ENCODE measurements at regions not wholly inside any gene's neighbourhood (a gene's known extent, or its start where the extent isn't known, plus 50 kb on each side); places are given as distances from the start of the nearest gene placed in this dataset.

DNA sequence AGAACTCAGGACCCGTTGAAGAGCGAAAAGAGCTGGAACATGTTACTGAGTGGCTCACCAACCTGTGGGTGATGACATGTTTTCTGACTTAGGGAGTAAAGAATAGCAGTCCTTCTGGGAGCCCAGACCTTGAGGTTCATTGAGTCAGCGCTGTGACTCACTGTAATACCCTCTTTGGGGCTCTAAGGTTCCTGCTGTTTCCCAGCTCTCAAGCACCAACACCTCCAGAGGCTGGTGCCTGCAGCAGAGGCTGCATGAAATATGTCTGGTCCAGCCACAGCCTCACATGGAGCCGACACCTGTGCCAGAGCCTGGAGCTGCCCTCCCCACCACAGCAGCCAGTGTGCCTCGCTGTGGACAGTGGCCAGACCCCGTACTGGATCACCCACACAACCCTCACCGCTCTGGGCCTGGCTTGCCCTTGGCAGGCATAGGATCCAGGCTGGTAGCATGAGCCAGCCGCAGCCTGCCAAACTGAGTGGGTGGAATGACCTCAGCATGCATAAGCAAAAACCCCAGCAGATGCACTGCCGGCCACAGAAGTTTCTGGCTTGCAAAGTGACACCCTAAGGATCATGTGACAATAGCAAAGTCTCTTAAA is 143.5 kb upstream of the MRPS30 start:
- no peak for TF ChIP-seq GATA2 (CRISPR knock-in tag; IDR thresholded peaks at IDR 0.05)
- no peak for TF ChIP-seq TAF1 (IDR thresholded peaks at IDR 0.05; ENCODE audit: borderline replicate concordance, low read depth, low read length)
- no peak for TF ChIP-seq CTCF (IDR thresholded peaks at IDR 0.05)
- no peak for TF ChIP-seq EZH2phosphoT487 (IDR thresholded peaks at IDR 0.05; ENCODE audit: borderline replicate concordance, low read depth)
- no peak for TF ChIP-seq RXRA (IDR thresholded peaks at IDR 0.05; ENCODE audit: borderline replicate concordance, low read depth)
- TF ChIP-seq RAD21 (IDR thresholded peaks at IDR 0.05; ENCODE audit: low read length): no peak
- no peak for TF ChIP-seq MXI1 (IDR thresholded peaks at IDR 0.05; ENCODE audit: low read depth, low read length)
- no peak for TF ChIP-seq MAX (IDR thresholded peaks at IDR 0.05; ENCODE audit: low read depth)
- TF ChIP-seq GABPA (IDR thresholded peaks at IDR 0.05; ENCODE audit: low read depth): no peak
- no peak for TF ChIP-seq JUND (IDR thresholded peaks at IDR 0.05)
- no peak for TF ChIP-seq TEAD4 (IDR thresholded peaks at IDR 0.05; ENCODE audit: borderline replicate concordance, insufficient read depth)
- no peak for TF ChIP-seq REST (IDR thresholded peaks at IDR 0.05; ENCODE audit: low read depth, low read length)
- TF ChIP-seq, protein P1, sequence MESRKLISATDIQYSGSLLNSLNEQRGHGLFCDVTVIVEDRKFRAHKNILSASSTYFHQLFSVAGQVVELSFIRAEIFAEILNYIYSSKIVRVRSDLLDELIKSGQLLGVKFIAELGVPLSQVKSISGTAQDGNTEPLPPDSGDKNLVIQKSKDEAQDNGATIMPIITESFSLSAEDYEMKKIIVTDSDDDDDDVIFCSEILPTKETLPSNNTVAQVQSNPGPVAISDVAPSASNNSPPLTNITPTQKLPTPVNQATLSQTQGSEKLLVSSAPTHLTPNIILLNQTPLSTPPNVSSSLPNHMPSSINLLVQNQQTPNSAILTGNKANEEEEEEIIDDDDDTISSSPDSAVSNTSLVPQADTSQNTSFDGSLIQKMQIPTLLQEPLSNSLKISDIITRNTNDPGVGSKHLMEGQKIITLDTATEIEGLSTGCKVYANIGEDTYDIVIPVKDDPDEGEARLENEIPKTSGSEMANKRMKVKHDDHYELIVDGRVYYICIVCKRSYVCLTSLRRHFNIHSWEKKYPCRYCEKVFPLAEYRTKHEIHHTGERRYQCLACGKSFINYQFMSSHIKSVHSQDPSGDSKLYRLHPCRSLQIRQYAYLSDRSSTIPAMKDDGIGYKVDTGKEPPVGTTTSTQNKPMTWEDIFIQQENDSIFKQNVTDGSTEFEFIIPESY (IDR thresholded peaks at IDR 0.05; ENCODE audit: borderline replicate concordance, low read depth): no peak
